Upper lobe of left lung (tissue), 6 donors: ENCODE measurements at regions not wholly inside any gene's neighbourhood (a gene's known extent, or its start where the extent isn't known, plus 50 kb on each side); places are given as distances from the start of the nearest gene placed in this dataset.

ENCODE experiments used
- ATAC-seq, 2 donors: fragments of 200-7000 bp; cut with Tn5 transposase; one replicate each; pipeline ENCODE4 v1.9.1; 2022; ENCODE audit warnings: mild to moderate bottlenecking in 2 of 2, moderate library complexity in 2 of 2; ENCODE audit not compliant: low FRiP score in 2 of 2
- DNase-seq, 2 donors: peaks; one replicate each; pipeline ENCODE4 v3.0.0-alpha.2; 2019 to 2020
- H3K27ac ChIP-seq, 4 donors: fragments of 200-600 bp; sonication (generic); one replicate each; pipeline ENCODE4 v1.5.1; 2016 to 2019
- H3K27me3 ChIP-seq, 4 donors: fragments of 200-600 bp; sonication (generic); one replicate each; pipeline ENCODE4 v1.5.1; 2017 to 2019
- H3K36me3 ChIP-seq, 4 donors: fragments of 200-600 bp; sonication (generic); one replicate each; pipeline ENCODE4 v1.5.1; 2016 to 2019
- H3K4me1 ChIP-seq, 4 donors: fragments of 200-600 bp; sonication (generic); one replicate each; pipeline ENCODE4 v1.5.1; 2018 to 2019
- H3K4me3 ChIP-seq, 4 donors: fragments of 200-600 bp; sonication (generic); one replicate each; pipeline ENCODE4 v1.5.1; 2017 to 2019; ENCODE audit warnings: mild to moderate bottlenecking in 2 of 4, moderate library complexity in 1 of 4
- H3K9me3 ChIP-seq, 4 donors: fragments of 200-600 bp; sonication (generic); one replicate each; pipeline ENCODE4 v1.5.1; 2018 to 2019
- CTCF ChIP-seq, 6 experiments: fragments of 450-650 bp in 4 of 6; fragments of 200-600 bp in 2 of 6; sonication (generic) in 2 of 6; IDR thresholded peaks; one replicate each; pipeline ENCODE4 v1.5.1; 2016 to 2019; ENCODE audit warnings: antibody characterized with exemption in 6 of 6
- EP300 ChIP-seq, 4 donors: sonication (generic); formaldehyde crosslinking; IDR thresholded peaks; one replicate each; pipeline ENCODE4 v1.5.1; 2017; ENCODE audit warnings: antibody characterized with exemption in 4 of 4, control low read depth in 2 of 4
- POLR2A ChIP-seq, 4 donors: fragments of 450-650 bp; IDR thresholded peaks; one replicate each; pipeline ENCODE4 v1.5.1; 2016 to 2017; ENCODE audit warnings: antibody characterized with exemption in 4 of 4, mild to moderate bottlenecking in 2 of 4
- POLR2AphosphoS5 ChIP-seq, 2 donors: sonication (generic); formaldehyde crosslinking; IDR thresholded peaks; one replicate each; pipeline ENCODE4 v1.5.1; 2017; ENCODE audit warnings: antibody characterized with exemption in 2 of 2
- WGBS, 2 donors: methylation state at CpG; one replicate each; pipeline ENCODE4 v1.1.5; 2017 to 2018; 5-methylcytosine and 5-hydroxymethylcytosine counted together
- donor health status: DM: no; HTN: no; CAD: no; lungs with moderate emphysema.
- donor health status: DM: no; HTN: yes; CAD: no; lungs with severe emphysema.

- no peak for TF ChIP-seq EP300 (IDR thresholded peaks at IDR 0.05)
- TF ChIP-seq CTCF (IDR thresholded peaks at IDR 0.05) = no peak
- no peak for TF ChIP-seq POLR2AphosphoS5 (IDR thresholded peaks at IDR 0.05)
- no peak for TF ChIP-seq POLR2A (IDR thresholded peaks at IDR 0.05)
- Histone ChIP-seq H3K27ac (no peak overlapping the region), H3K4me1 (no peaks in the 10 kb centered on the region), H3K4me3 (no peak overlapping the region), H3K36me3 (no peaks in the 10 kb centered on the region), H3K9me3 (no peaks in the 10 kb centered on the region), H3K27me3 (no peaks in the 10 kb centered on the region)
- ATAC-seq (no peak), DNase-seq (no peak)
- 61 to 85% methylated on average over 1 of the region's 1 CpG for WGBS, 2 donors
Observed at GRCh38 chr9:38296807-38297206, 95.7 kb upstream of the ALDH1B1 start.

GRCh38 chr9:38295764-38296163, 96.7 kb upstream of the ALDH1B1 start:
- Histone ChIP-seq H3K4me1 (no peaks in the 10 kb centered on the region), H3K4me3 (no peak overlapping the region), H3K9me3 (no peaks in the 10 kb centered on the region), H3K27me3 (no peaks in the 10 kb centered on the region), H3K36me3 (no peaks in the 10 kb centered on the region), H3K27ac (no peak overlapping the region)
- TF ChIP-seq POLR2AphosphoS5 (IDR thresholded peaks at IDR 0.05) = no peak
- no peak for TF ChIP-seq CTCF (IDR thresholded peaks at IDR 0.05)
- DNase-seq (no peak), ATAC-seq (no peak)
- 85 to 86% methylated on average over 3 of the region's 3 CpGs for WGBS, 2 donors

- no peak overlapping the region for H3K4me3 ChIP-seq
- H3K27me3 ChIP-seq = no peaks in the 10 kb centered on the region
- TF ChIP-seq POLR2AphosphoS5 (IDR thresholded peaks at IDR 0.05) (no peak), POLR2A (IDR thresholded peaks at IDR 0.05) (no peak), EP300 (IDR thresholded peaks at IDR 0.05) (no peak), CTCF (IDR thresholded peaks at IDR 0.05) (no peak)
- WGBS, 2 donors = 58 to 61% methylated on average over 8 of the region's 8 CpGs
- H3K36me3 ChIP-seq = no peaks in the 10 kb centered on the region
- no peaks in the 10 kb centered on the region for H3K4me1 ChIP-seq
- ATAC-seq (no peak), DNase-seq (no peak)
- H3K27ac ChIP-seq = no peak overlapping the region
- H3K9me3 ChIP-seq = no peaks in the 10 kb centered on the region
Observed at GRCh38 chr9:38294220-38294960, 98.1 kb upstream of the ALDH1B1 start.

GRCh38 chr9:38293022-38293421, 99.5 kb upstream of the ALDH1B1 start:
- DNase-seq (no peak), ATAC-seq (no peak)
- Histone ChIP-seq H3K27me3 (no peaks in the 10 kb centered on the region), H3K36me3 (no peaks in the 10 kb centered on the region), H3K4me3 (no peak overlapping the region), H3K4me1 (no peaks in the 10 kb centered on the region), H3K9me3 (no peaks in the 10 kb centered on the region), H3K27ac (no peak overlapping the region)
- WGBS, 2 donors = 86 to 94% methylated on average over 4 of the region's 4 CpGs
- TF ChIP-seq CTCF (IDR thresholded peaks at IDR 0.05) (no peak), POLR2AphosphoS5 (IDR thresholded peaks at IDR 0.05) (no peak), EP300 (IDR thresholded peaks at IDR 0.05) (no peak), POLR2A (IDR thresholded peaks at IDR 0.05) (no peak)

GRCh38 chr9:38292480-38292879, 100.0 kb upstream of the ALDH1B1 start:
- Histone ChIP-seq H3K4me3 (no peak overlapping the region), H3K9me3 (no peaks in the 10 kb centered on the region), H3K27ac (no peak overlapping the region), H3K27me3 (no peaks in the 10 kb centered on the region), H3K36me3 (no peaks in the 10 kb centered on the region), H3K4me1 (no peaks in the 10 kb centered on the region)
- WGBS, 2 donors = 82 to 88% methylated on average over 5 of the region's 5 CpGs
- DNase-seq (no peak), ATAC-seq (peak in 1 of 2 donors; percentile 38)
- TF ChIP-seq CTCF (IDR thresholded peaks at IDR 0.05) (no peak), POLR2AphosphoS5 (IDR thresholded peaks at IDR 0.05) (no peak), EP300 (IDR thresholded peaks at IDR 0.05) (no peak), POLR2A (IDR thresholded peaks at IDR 0.05) (no peak)
